Amniotic epithelial cell (primary cell): ENCODE measurements at regions not wholly inside any gene's neighbourhood (a gene's known extent, or its start where the extent isn't known, plus 50 kb on each side); places are given as distances from the start of the nearest gene placed in this dataset.

Experiments used
- DNase-seq: peaks from one replicate; pipeline ENCODE4 v3.0.0-alpha.2; 2010; ENCODE audit warnings: low read depth

DNA sequence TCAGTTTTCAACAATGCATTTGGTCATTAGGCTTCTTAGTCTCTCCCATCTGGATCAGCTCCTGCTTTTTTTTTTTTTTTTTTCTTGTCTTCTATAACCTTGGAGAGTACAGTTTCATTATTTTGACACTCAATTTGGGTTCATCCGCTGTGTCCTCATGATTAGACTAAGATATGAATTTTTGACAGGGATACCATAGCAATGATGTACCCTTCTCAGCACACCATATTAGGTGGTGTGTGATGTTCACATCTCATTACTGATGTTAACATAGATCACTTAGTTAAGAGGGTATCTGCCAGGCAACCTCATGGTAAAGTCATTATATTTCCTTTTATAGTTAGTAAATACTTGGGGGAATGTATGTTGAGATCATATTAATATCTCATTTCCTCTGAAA, 445.5 kb upstream of the IGFBP3 start:
- no peak for DNase-seq

- no peak for DNase-seq
These were observed 442.6 kb upstream of the IGFBP3 start for GRCh38 chr7:46363688-46364087.

GRCh38 chr7:46360811-46361210, 439.7 kb upstream of the IGFBP3 start:
- no peak for DNase-seq

DNA sequence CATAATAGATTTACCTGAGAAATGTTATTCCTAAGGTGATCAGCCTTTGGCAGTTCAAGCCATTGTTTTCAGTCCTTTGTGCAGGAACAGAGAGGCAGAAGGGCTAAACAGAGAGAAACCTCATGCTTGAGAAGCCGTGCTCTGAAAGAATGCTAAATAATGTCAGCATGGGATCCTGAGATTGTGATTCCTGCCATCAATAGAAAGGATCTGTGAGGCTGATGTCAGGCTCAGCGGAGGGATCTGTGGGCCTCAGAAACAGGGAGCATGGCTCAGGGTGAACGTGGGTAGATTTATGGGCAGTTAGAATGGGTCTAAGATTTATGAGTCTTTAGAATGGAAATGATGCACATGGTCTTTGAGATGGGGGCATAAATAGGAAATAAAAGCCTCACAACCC, 439.2 kb upstream of the IGFBP3 start:
- no peak for DNase-seq

DNA sequence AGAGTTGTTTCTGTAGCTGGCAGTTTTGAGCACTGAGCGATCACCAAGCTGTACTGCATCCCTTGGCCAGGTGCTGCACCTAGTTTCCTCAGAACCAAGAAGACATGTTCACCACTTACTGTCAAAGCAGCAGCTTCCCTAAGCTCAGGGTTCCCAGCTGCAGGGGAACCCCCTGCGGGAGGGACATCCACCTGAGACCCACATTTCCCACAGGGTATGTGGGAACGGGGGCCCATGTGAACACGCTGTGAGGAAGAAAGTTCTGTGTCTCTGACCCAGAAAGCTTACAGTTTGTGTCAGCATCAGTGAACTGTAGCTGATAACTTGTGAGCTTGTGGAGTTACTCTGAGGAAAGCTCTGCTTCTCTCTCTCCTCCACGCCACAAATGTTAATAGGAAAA, 436.8 kb upstream of the IGFBP3 start:
- no peak for DNase-seq

DNA sequence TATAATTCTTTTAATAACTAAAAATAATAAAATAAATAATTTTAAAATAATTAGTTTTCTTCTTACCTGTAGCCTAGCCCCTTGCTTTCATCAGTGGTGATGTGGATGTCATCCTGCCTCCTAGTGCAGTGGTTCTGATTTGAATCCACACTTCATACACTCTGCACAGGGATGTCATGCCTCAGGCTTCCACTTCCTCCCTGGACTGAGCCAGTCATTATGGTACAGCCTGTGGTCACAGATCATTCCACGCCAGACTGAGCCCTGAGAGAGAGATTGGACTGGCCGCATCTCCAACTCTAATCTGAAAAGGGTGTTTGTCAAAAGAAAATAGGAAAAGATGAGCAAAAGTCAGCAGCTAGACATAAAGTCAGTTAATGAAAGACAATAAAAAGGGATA, 436.2 kb upstream of the IGFBP3 start:
- DNase-seq, result no peak

- DNase-seq, result no peak
These were observed 435.3 kb upstream of the IGFBP3 start for GRCh38 chr7:46356371-46356770.

DNA sequence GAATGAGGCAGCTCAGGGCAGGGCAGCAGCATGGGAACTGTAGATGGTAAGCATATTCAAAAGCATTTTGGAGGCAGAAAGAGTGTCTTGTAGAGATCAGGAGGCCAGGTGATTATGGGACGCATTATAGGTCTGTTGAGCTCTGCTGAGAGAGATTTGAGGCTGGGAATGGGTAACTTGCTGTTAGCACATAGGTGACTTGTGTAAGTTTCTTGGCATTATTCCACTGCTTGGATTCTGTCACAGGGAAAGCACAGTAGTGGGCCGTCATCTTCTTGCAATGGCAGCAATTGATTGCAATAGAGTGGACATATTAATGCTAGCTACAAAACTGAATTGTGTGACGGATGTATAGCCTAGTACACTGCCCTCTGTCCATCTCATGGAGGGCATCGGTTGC, 434.3 kb upstream of the IGFBP3 start:
- DNase-seq, result no peak

DNA sequence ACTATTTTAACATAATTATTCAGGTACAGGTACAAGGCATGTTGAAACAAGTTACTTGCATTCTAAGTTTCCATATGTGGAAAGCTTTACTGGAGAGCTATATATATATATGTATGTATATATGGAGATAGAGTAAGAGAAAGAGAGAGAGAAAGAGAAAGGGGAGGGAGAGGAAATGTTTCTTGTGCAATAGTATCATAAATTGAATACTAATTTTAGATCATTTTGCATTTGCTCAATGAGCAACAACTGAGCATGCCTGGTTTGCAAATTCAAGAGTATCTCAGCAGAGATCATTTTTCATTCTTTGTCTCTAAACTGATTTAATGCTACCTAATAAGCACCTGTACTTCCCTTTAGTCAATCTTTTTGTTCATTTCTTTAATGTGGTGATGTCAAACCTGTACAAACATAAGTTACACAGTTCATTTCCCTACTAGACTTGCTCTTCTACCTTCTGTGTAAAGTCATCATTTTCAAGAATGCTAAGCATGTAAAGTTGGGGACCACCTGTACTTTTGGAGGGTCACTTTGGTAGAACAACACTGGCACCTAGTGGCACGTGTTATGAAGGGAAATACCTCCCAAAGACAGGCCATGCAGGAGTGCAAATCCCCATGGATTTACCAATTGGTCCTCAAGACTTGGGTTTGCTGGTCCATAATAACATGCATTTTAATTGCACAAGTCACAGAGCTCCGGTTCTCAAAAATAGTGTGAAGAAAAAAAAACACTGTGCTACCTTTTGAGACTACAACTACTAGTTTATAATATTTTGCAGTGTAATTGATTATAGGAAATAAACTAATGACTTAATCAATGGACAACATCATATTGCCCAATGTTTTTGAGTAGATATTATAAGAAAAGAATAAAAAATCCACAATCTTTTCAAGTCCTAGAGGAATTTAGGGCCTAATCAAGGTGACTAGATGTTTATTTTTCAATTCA, 431.2 kb upstream of the IGFBP3 start:
- DNase-seq, result peak; percentile 68

- DNase-seq, result no peak
These were observed 428.4 kb upstream of the IGFBP3 start for GRCh38 chr7:46349490-46349889.

- no peak for DNase-seq
These were observed 423.5 kb upstream of the IGFBP3 start for GRCh38 chr7:46344533-46344932.

- DNase-seq, result no peak
These were observed 422.7 kb upstream of the IGFBP3 start for GRCh38 chr7:46343802-46344201.

- DNase-seq, result no peak
These were observed 401.9 kb upstream of the IGFBP3 start for GRCh38 chr7:46322937-46323336.

DNA sequence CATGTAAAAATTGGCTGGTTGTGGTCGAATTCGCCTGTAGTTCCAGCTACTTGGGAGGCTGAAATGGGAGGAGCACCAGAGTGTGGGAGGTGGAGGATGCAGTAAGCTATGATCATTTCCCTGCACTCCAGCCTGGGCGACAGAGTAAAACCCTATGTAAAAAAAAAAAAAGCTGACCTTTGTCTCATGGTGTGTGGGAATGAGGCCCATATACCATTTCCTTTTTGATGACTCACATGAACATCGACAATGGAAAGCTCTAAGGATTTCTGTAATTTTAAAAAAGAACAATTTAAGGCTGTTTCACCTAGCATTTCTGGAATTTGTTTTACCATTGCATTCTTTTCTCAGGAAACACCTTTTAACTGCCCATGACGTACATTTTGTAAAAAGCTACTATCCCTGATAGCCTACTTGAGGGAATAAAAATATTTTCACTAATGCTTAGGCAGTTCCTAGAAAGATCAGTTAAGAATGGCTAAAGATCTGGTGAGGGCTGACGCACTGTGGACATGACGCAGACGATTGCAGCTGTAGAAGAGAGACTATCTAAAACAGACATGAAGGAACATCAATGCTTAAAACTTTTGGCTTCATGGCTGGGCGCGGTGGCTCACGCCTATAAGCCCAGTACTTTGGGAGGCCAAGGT, 400.6 kb upstream of the IGFBP3 start:
- peak; percentile 82 for DNase-seq

- DNase-seq, result peak; percentile 13
These were observed 399.9 kb upstream of the IGFBP3 start for GRCh38 chr7:46320956-46321355.

GRCh38 chr7:46319841-46320240, 398.8 kb upstream of the IGFBP3 start:
- peak; percentile 55 for DNase-seq

DNA sequence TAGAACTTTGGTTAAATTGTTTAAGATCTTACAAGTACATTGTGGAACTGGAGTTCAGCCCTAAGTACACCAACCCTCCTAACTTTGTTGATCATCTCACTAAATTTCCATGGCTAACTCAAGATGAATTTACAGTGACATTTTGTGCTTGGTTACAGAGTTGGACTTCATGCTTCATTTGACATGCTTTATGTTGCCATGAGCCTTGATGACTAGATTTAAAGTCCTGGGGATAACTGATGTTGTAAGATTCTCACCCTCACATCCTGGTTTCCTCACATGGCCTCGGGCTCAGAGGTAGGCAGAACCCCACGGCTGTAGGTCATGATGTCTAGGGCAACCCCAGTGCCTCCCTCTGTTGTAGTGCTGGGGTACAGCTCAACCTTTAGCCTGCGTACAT, 397.2 kb upstream of the IGFBP3 start:
- DNase-seq, result no peak

DNA sequence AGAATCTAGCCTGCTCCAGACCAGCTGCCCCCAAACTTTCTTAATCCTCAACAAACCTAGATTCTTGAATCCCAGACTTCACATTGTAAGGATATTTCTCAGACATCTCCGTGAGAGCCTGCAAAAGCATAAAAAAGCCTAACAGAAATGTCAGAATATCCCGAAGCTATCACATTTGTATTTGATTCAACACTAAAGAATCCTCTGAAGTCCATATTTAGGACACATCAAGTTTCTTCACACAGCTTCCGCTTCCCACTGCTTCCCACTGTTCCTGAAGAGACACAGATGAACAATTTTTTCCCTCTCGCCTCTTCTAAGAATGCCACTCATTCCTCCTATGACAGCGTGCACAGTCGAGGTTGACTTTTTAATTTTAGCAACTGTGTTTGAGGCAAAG, 396.2 kb upstream of the IGFBP3 start:
- DNase-seq, result peak; percentile 57

DNA sequence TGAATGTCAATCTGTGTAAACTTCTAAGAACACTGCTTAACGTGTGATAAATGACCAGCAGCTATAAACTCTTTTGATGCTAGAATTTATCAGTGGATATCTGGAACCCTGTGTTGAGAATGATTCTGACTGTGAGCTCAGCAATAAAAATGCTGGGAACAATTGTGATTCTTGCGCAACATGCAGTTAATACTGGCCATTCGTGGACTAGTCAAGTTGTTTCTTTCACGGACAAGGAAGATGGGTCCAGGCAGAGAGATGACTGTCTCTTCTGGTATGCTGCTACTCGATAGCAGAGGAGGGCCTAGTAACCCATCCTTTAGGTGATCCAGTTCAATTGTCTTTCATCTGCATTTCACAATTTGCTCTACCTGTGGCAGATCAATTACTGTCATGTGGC, 394.8 kb upstream of the IGFBP3 start:
- DNase-seq, result peak; percentile 57

DNA sequence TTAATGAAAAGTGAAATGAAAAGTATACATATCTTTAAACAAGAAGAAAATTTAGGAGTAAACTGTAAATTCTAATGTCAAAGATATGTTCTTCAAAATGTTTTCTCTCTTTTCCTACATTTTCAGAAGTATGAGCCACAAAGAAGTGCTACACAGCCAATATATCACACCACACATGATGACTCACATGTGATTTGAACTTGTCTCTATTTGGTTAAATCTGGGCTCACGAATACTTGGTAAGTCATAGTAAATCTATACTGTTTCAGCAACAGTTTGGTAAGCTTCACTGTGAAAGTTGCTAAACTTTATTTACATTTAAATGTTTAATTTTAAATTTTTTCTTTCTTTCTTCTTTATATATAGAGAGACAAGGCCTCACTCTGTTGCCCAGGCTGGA, 380.6 kb upstream of the IGFBP3 start:
- DNase-seq, result peak; percentile 47

DNA sequence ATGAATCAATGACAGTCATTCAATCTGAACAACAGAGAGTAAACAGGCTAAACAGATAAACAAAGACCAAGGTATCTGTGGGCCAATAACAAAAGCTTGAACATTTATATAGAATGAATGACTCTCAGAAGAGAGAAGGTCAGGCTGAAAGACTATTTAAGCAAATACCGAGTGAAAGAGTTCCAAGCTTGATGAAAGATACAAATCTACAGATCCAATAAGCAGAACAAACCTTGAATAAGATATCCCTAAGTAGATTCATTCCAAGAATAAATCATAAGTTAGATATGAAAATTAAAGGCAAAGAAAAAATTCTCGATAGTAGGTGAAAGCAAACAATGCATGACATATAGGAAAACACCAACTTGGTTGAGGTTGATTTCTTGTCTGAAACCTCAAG, 376.4 kb upstream of the IGFBP3 start:
- DNase-seq, result no peak

DNA sequence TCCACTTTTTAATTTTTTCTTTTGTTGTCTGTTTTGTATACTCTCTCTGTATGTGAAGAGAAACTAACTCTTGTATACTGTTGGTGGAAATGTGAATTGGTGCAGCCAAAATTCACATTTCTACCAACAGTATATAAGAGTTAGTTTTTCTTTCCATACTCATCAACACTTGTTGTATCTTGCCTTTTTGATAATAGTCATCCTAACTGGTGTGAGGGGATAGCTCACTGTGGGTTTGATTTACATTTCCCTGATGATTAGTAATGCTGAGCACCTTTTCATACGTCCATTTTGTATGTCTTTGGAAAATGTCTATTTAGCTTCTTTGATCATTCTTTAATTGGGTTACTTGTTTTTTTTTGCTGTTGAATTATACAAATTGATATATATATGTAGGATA, 375.5 kb upstream of the IGFBP3 start:
- no peak for DNase-seq

- DNase-seq, result no peak
These were observed 373.3 kb upstream of the IGFBP3 start for GRCh38 chr7:46294381-46294780.

DNA sequence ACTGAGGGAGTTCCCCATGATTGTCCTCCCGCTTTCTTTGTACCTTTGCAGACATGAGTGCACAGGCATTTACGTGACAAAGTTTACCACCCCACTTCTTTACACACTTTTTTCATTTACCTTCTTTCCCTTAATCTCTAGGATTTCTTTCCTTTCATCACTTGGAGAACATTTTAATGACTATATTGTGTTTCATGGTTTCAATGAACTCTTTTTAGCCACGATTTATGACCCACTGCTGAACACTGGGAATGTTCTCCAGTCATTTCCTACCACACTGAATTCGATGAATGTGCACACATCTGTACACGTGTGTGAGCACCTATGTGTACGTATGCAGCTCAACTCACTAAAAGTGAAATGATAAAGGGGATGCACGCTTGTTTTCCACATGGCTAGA, 371.7 kb upstream of the IGFBP3 start:
- DNase-seq, result no peak
